CD4-positive, alpha-beta T cell (primary cell): ENCODE measurements at regions not wholly inside any gene's neighbourhood (a gene's known extent, or its start where the extent isn't known, plus 50 kb on each side); places are given as distances from the start of the nearest gene placed in this dataset.

Experiments used
- ATAC-seq: fragments of 200-7000 bp; cut with Tn5 transposase; one replicate; pipeline ENCODE4 v1.10.0; 2022; ENCODE audit warnings: mild to moderate bottlenecking; ENCODE audit not compliant: poor library complexity
- CTCF ChIA-PET: fragments of 350-600 bp; sonication (Branson Sonifier 250); formaldehyde crosslinking; loops from one replicate; lab custom pipeline; 2021; ENCODE audit warnings: antibody characterized with exemption, inconsistent platforms; lab: Charles Lee
- POLR2A ChIA-PET: fragments of 350-600 bp; sonication (Branson Sonifier 250); formaldehyde crosslinking; loops from one replicate; lab custom pipeline; 2021; ENCODE audit warnings: antibody characterized with exemption, inconsistent platforms; lab: Charles Lee
- DNase-seq, 14 experiments: peaks; one replicate each; pipeline ENCODE4 v3.0.0-alpha.2; 2013 to 2020; ENCODE audit warnings: mixed read lengths in 2 of 14
- H3K27ac ChIP-seq, 2 donors: one replicate each; pipeline versions ENCODE4 v1.5.1 to v1.7.0; 2013; ENCODE audit warnings: low read length in 2 of 2, low read depth in 1 of 2, mild to moderate bottlenecking in 1 of 2
- H3K27me3 ChIP-seq, 2 experiments: 1 replicate in 1 of 2; 2 replicates in 1 of 2; pipeline versions ENCODE4 v1.6.1 to v1.7.0; 2013; ENCODE audit warnings: low read length in 2 of 2, control low read depth in 1 of 2, mild to moderate bottlenecking in 1 of 2, moderate library complexity in 1 of 2; ENCODE audit not compliant: insufficient read depth in 2 of 2, control insufficient read depth in 1 of 2
- H3K36me3 ChIP-seq: one replicate; pipeline ENCODE4 v1.6.1; 2013; ENCODE audit warnings: low read length, control low read depth; ENCODE audit not compliant: insufficient read depth
- H3K4me1 ChIP-seq: one replicate; pipeline ENCODE4 v1.6.1; 2013; ENCODE audit warnings: low read length, control low read depth; ENCODE audit not compliant: insufficient read depth
- H3K4me3 ChIP-seq: one replicate; pipeline ENCODE4 v1.5.1; 2013; ENCODE audit warnings: mild to moderate bottlenecking, low read length, moderate library complexity
- H3K9me3 ChIP-seq, 2 experiments: 1 replicate in 1 of 2; 2 replicates in 1 of 2; pipeline versions ENCODE4 v1.6.1 to v1.7.0; 2013; ENCODE audit warnings: low read length in 2 of 2, mild to moderate bottlenecking in 2 of 2, control low read depth in 1 of 2, moderate library complexity in 1 of 2; ENCODE audit not compliant: control insufficient read depth in 1 of 2, insufficient read depth in 1 of 2
- H3K27ac Mint-ChIP-seq: one replicate; pipeline ENCODE4 v1.8.0; 2020; ENCODE audit warnings: mixed read lengths
- H3K27me3 Mint-ChIP-seq: one replicate; pipeline ENCODE4 v1.8.0; 2021; ENCODE audit warnings: mixed read lengths
- H3K36me3 Mint-ChIP-seq: one replicate; pipeline ENCODE4 v1.8.0; 2021; ENCODE audit warnings: low read depth, mixed read lengths
- H3K4me1 Mint-ChIP-seq: one replicate; pipeline ENCODE4 v1.8.0; 2021; ENCODE audit warnings: low read depth, mixed read lengths
- H3K4me3 Mint-ChIP-seq: one replicate; pipeline ENCODE4 v1.8.0; 2020; ENCODE audit warnings: mild to moderate bottlenecking, mixed read lengths
- H3K9me3 Mint-ChIP-seq: one replicate; pipeline ENCODE4 v1.8.0; 2020; ENCODE audit warnings: mixed read lengths
- CTCF ChIP-seq: fragments of 200-600 bp; IDR thresholded peaks from one replicate; pipeline ENCODE4 v1.8.0; 2022; ENCODE audit warnings: antibody characterized with exemption, mild to moderate bottlenecking
- intact Hi-C, 2 experiments: fragments of 100-400 bp; cut with DNase I in 1 of 2; cut with micrococcal nuclease in 1 of 2; formaldehyde crosslinking; loops; one replicate each; pipeline versions ENCODE4 v1.15.1 to v1.9.0; 2023 to 2025; cut with DNase I, micrococcal nuclease

- intact Hi-C loops: no loop called here
- CTCF ChIA-PET: no interaction called here
- no peaks in the 10 kb centered on the region for H3K27me3 Mint-ChIP-seq
Observed at GRCh38 chr3:106018929-106019550, 150.2 kb upstream of the CBLB start.

GRCh38 chr3:106022913-106023312 is 154.1 kb upstream of the CBLB start:
- no peaks in the 10 kb centered on the region for H3K27me3 Mint-ChIP-seq
- peaks cover 3% of the 10 kb centered on the region for H3K9me3 Mint-ChIP-seq
- Histone ChIP-seq H3K4me3 (no peak overlapping the region), H3K9me3 (no peaks in the 10 kb centered on the region), H3K4me1 (no peaks in the 10 kb centered on the region), H3K27me3 (no peaks in the 10 kb centered on the region), H3K36me3 (no peaks in the 10 kb centered on the region), H3K27ac (no peak overlapping the region)
- no peaks in the 10 kb centered on the region for H3K36me3 Mint-ChIP-seq
- no peak overlapping the region for H3K27ac Mint-ChIP-seq
- POLR2A ChIA-PET: no interaction called here
- no peak for ATAC-seq
- intact Hi-C loops: no loop called here
- CTCF ChIA-PET: no interaction called here
- DNase-seq: no peak
- H3K4me3 Mint-ChIP-seq: no peak overlapping the region
- TF ChIP-seq CTCF: no peak
- no peaks in the 10 kb centered on the region for H3K4me1 Mint-ChIP-seq

More at GRCh38 chr3:106018929-106019550, 150.2 kb upstream of the CBLB start:
- Histone ChIP-seq H3K27ac (no peak overlapping the region), H3K27me3 (no peaks in the 10 kb centered on the region), H3K9me3 (no peaks in the 10 kb centered on the region), H3K4me3 (no peak overlapping the region), H3K4me1 (no peaks in the 10 kb centered on the region), H3K36me3 (no peaks in the 10 kb centered on the region)
- Mint-ChIP-seq H3K27ac (no peak overlapping the region), H3K36me3 (no peaks in the 10 kb centered on the region), H3K9me3 (peaks cover 3% of the 10 kb centered on the region), H3K4me3 (no peak overlapping the region), H3K4me1 (no peaks in the 10 kb centered on the region)
- DNase-seq (no peak), ATAC-seq (no peak)
- POLR2A ChIA-PET: no interaction called here
- TF ChIP-seq CTCF: no peak

GRCh38 chr3:106025151-106025722 is 156.4 kb upstream of the CBLB start:
- H3K27ac Mint-ChIP-seq: no peak overlapping the region
- CTCF ChIA-PET: no interaction called here
- Histone ChIP-seq H3K27ac (no peak overlapping the region), H3K9me3 (no peaks in the 10 kb centered on the region), H3K36me3 (no peaks in the 10 kb centered on the region), H3K4me3 (no peak overlapping the region), H3K27me3 (no peaks in the 10 kb centered on the region), H3K4me1 (no peaks in the 10 kb centered on the region)
- no peak for TF ChIP-seq CTCF
- H3K4me1 Mint-ChIP-seq: no peaks in the 10 kb centered on the region
- POLR2A ChIA-PET: no interaction called here
- no peaks in the 10 kb centered on the region for H3K9me3 Mint-ChIP-seq
- ATAC-seq: no peak
- intact Hi-C loops: no loop called here
- DNase-seq: no peak
- no peaks in the 10 kb centered on the region for H3K36me3 Mint-ChIP-seq
- no peaks in the 10 kb centered on the region for H3K27me3 Mint-ChIP-seq
- no peak overlapping the region for H3K4me3 Mint-ChIP-seq
